ENCODE measurements at regions not wholly inside any gene's neighbourhood (a gene's known extent, or its start where the extent isn't known, plus 50 kb on each side); places are given as distances from the start of the nearest gene placed in this dataset.

- no peaks in the 10 kb centered on the region for H3K27me3 ChIP-seq (ENCODE audit: insufficient read depth)
- H3K4me1 ChIP-seq (ENCODE audit: insufficient read depth), result no peaks in the 10 kb centered on the region
- no peaks in the 10 kb centered on the region for H3F3A ChIP-seq (replicated peaks; ENCODE audit: low read depth)
- no peaks in the 10 kb centered on the region for H3K36me3 Mint-ChIP-seq (ENCODE audit: low read depth)
- no peaks in the 10 kb centered on the region for H3K79me2 ChIP-seq (replicated peaks; ENCODE audit: insufficient read depth)
- no peak overlapping the region for H3K4me2 ChIP-seq
- peaks cover under 1% of the 10 kb centered on the region; the same call in 1 of the 3 replicates for H3K4me1 Mint-ChIP-seq
- DNase-seq (ENCODE audit: low spot score), result no peak
- no peaks in the 10 kb centered on the region for H4K20me1 ChIP-seq (replicated peaks; ENCODE audit: insufficient read depth)
- H3K4me3 ChIP-seq, result no peak overlapping the region
- H3K27me3 Mint-ChIP-seq (ENCODE audit: insufficient read depth, low read depth, poor library complexity), result peaks cover 2% of the 10 kb centered on the region
- no peak overlapping the region for H3K27ac Mint-ChIP-seq
- no peak overlapping the region for H3K4me3 Mint-ChIP-seq
- TF ChIP-seq ETS1 (IDR thresholded peaks at IDR 0.05), result no peak
- TF ChIP-seq, protein P1, sequence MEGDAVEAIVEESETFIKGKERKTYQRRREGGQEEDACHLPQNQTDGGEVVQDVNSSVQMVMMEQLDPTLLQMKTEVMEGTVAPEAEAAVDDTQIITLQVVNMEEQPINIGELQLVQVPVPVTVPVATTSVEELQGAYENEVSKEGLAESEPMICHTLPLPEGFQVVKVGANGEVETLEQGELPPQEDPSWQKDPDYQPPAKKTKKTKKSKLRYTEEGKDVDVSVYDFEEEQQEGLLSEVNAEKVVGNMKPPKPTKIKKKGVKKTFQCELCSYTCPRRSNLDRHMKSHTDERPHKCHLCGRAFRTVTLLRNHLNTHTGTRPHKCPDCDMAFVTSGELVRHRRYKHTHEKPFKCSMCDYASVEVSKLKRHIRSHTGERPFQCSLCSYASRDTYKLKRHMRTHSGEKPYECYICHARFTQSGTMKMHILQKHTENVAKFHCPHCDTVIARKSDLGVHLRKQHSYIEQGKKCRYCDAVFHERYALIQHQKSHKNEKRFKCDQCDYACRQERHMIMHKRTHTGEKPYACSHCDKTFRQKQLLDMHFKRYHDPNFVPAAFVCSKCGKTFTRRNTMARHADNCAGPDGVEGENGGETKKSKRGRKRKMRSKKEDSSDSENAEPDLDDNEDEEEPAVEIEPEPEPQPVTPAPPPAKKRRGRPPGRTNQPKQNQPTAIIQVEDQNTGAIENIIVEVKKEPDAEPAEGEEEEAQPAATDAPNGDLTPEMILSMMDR (conservative IDR thresholded peaks at IDR 0.05; ENCODE audit: low read depth in 2 of 2), result no peak
- TF ChIP-seq, protein P2, sequence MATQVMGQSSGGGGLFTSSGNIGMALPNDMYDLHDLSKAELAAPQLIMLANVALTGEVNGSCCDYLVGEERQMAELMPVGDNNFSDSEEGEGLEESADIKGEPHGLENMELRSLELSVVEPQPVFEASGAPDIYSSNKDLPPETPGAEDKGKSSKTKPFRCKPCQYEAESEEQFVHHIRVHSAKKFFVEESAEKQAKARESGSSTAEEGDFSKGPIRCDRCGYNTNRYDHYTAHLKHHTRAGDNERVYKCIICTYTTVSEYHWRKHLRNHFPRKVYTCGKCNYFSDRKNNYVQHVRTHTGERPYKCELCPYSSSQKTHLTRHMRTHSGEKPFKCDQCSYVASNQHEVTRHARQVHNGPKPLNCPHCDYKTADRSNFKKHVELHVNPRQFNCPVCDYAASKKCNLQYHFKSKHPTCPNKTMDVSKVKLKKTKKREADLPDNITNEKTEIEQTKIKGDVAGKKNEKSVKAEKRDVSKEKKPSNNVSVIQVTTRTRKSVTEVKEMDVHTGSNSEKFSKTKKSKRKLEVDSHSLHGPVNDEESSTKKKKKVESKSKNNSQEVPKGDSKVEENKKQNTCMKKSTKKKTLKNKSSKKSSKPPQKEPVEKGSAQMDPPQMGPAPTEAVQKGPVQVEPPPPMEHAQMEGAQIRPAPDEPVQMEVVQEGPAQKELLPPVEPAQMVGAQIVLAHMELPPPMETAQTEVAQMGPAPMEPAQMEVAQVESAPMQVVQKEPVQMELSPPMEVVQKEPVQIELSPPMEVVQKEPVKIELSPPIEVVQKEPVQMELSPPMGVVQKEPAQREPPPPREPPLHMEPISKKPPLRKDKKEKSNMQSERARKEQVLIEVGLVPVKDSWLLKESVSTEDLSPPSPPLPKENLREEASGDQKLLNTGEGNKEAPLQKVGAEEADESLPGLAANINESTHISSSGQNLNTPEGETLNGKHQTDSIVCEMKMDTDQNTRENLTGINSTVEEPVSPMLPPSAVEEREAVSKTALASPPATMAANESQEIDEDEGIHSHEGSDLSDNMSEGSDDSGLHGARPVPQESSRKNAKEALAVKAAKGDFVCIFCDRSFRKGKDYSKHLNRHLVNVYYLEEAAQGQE (IDR thresholded peaks at IDR 0.05; ENCODE audit: unreplicated experiment), result no peak
- no peak for TF ChIP-seq ZNF331 (CRISPR knock-in tag; IDR thresholded peaks at IDR 0.05; ENCODE audit: low read depth)
- TF ChIP-seq EZH2phosphoT487 (IDR thresholded peaks at IDR 0.05; ENCODE audit: unreplicated experiment), result no peak
- no peak for TF ChIP-seq CREB1 (CRISPR knock-in tag; IDR thresholded peaks at IDR 0.05; ENCODE audit: low read depth)
- no peak for TF ChIP-seq NANOG (IDR thresholded peaks at IDR 0.05; ENCODE audit: borderline replicate concordance)
- TF ChIP-seq ZNF462 (CRISPR knock-in tag; IDR thresholded peaks at IDR 0.05), result no peak
- no peak overlapping the region for H3K27ac ChIP-seq (ENCODE audit: low read depth)
- H3K9me3 Mint-ChIP-seq, result no peaks in the 10 kb centered on the region
- H3K36me3 ChIP-seq (ENCODE audit: insufficient read depth), result no peaks in the 10 kb centered on the region
- no peak for ATAC-seq
- no peak overlapping the region for H2AFZ ChIP-seq
- no peaks in the 10 kb centered on the region for H3K9me2 ChIP-seq (ENCODE audit: insufficient read depth)
Measured at GRCh38 chr11:128391811-128392210, 195.5 kb downstream of the ETS1 start.

Measured in GM23338 (cell line).